GM23338 (cell line): ENCODE measurements at regions not wholly inside any gene's neighbourhood (a gene's known extent, or its start where the extent isn't known, plus 50 kb on each side); places are given as distances from the start of the nearest gene placed in this dataset.
A peak's percentile ranks its signal among the peaks of the same experiment; 100 is the strongest.

Source experiments
- ATAC-seq: fragments of 200-7000 bp; cut with Tn5 transposase; 3 replicates; pipeline ENCODE4 v1.9.1; 2020
- DNase-seq: peaks from one replicate; pipeline ENCODE4 v3.0.0-alpha.2; 2015; ENCODE audit warnings: low spot score
- H2AFZ ChIP-seq: fragments of 200-600 bp; sonication (generic); 2 replicates; pipeline ENCODE4 v1.8.0; 2016; ENCODE audit warnings: antibody characterized with exemption, mild to moderate bottlenecking, moderate library complexity
- H3F3A ChIP-seq: fragments of 200-600 bp; sonication (generic); replicated peaks from 2 replicates; pipeline ENCODE4 v1.8.0; 2017; ENCODE audit warnings: antibody characterized with exemption, mixed run types, low read depth
- H3K27ac ChIP-seq: fragments of 200-600 bp; sonication (generic); 2 replicates; pipeline ENCODE4 v1.6.1; 2016; ENCODE audit warnings: low read depth
- H3K27me3 ChIP-seq: fragments of 200-600 bp; sonication (generic); 2 replicates; pipeline ENCODE4 v1.8.0; 2016; ENCODE audit warnings: mild to moderate bottlenecking, mixed run types, moderate library complexity; ENCODE audit not compliant: insufficient read depth
- H3K36me3 ChIP-seq: fragments of 200-600 bp; sonication (generic); 2 replicates; pipeline ENCODE4 v1.8.0; 2016; ENCODE audit warnings: mild to moderate bottlenecking; ENCODE audit not compliant: insufficient read depth
- H3K4me1 ChIP-seq: fragments of 200-600 bp; sonication (generic); 2 replicates; pipeline ENCODE4 v1.8.0; 2016; ENCODE audit warnings: mild to moderate bottlenecking, moderate library complexity; ENCODE audit not compliant: insufficient read depth
- H3K4me2 ChIP-seq: fragments of 200-600 bp; sonication (generic); 2 replicates; pipeline ENCODE4 v1.7.1; 2017; ENCODE audit warnings: mixed run types
- H3K4me3 ChIP-seq: fragments of 200-600 bp; sonication (generic); 2 replicates; pipeline ENCODE4 v1.6.1; 2016; ENCODE audit warnings: mixed run types
- H3K79me2 ChIP-seq: fragments of 200-600 bp; sonication (generic); replicated peaks from 2 replicates; pipeline ENCODE4 v1.8.0; 2017; ENCODE audit warnings: mild to moderate bottlenecking; ENCODE audit not compliant: insufficient read depth
- H3K9me2 ChIP-seq: fragments of 200-600 bp; sonication (generic); 2 replicates; pipeline ENCODE4 v1.8.0; 2017; ENCODE audit not compliant: insufficient read depth
- H4K20me1 ChIP-seq: fragments of 200-600 bp; sonication (generic); replicated peaks from 2 replicates; pipeline ENCODE4 v1.8.0; 2017; ENCODE audit warnings: mild to moderate bottlenecking; ENCODE audit not compliant: insufficient read depth
- H3K27ac Mint-ChIP-seq: 2 replicates; pipeline ENCODE4 v1.8.0; 2020; ENCODE audit warnings: inconsistent platforms, mild to moderate bottlenecking, moderate library complexity, mixed read lengths
- H3K27me3 Mint-ChIP-seq: 3 replicates; pipeline ENCODE4 v1.8.0; 2022; ENCODE audit warnings: low read depth, mild to moderate bottlenecking, moderate library complexity, mixed read lengths, inconsistent platforms; ENCODE audit not compliant: insufficient read depth, poor library complexity
- H3K36me3 Mint-ChIP-seq: 3 replicates; pipeline ENCODE4 v1.8.0; 2021; ENCODE audit warnings: low read depth, mild to moderate bottlenecking, inconsistent platforms, moderate library complexity, mixed read lengths
- H3K4me1 Mint-ChIP-seq: 3 replicates; pipeline ENCODE4 v1.8.0; 2020; ENCODE audit warnings: mild to moderate bottlenecking, inconsistent platforms, mixed read lengths
- H3K4me3 Mint-ChIP-seq: 3 replicates; pipeline ENCODE4 v1.8.0; 2021; ENCODE audit warnings: moderate library complexity, mild to moderate bottlenecking, inconsistent platforms, mixed read lengths
- H3K9me3 Mint-ChIP-seq: 3 replicates; pipeline ENCODE4 v1.8.0; 2020; ENCODE audit warnings: moderate library complexity, mild to moderate bottlenecking, inconsistent platforms, mixed read lengths
- CREB1 ChIP-seq: fragments of 250-450 bp; sonication (Bioruptor Pico); IDR thresholded peaks from 2 replicates; pipeline ENCODE4 v1.5.0; 2020; ENCODE audit warnings: low read depth, mild to moderate bottlenecking, moderate library complexity
- CTCF ChIP-seq, 2 experiments: fragments of 200-600 bp in 1 of 2; sonication (generic) in 1 of 2; conservative IDR thresholded peaks; 2 replicates each; pipeline versions ENCODE4 v1.5.1 to v1.6.1; 2016 to 2017; ENCODE audit warnings: antibody characterized with exemption in 2 of 2, low read depth in 2 of 2, mild to moderate bottlenecking in 2 of 2, moderate library complexity in 1 of 2
- ETS1 ChIP-seq: IDR thresholded peaks from 2 replicates; pipeline ENCODE4 v1.6.1; 2016; ENCODE audit warnings: antibody characterized with exemption
- EZH2 ChIP-seq: fragments of 200-600 bp; sonication (generic); IDR thresholded peaks from one replicate; pipeline ENCODE4 v1.8.0; 2017; ENCODE audit warnings: antibody characterized with exemption, mild to moderate bottlenecking, low read depth; ENCODE audit not compliant: unreplicated experiment
- EZH2phosphoT487 ChIP-seq: fragments of 200-600 bp; sonication (generic); IDR thresholded peaks from one replicate; pipeline ENCODE4 v1.8.1; 2018; ENCODE audit warnings: antibody characterized with exemption; ENCODE audit not compliant: unreplicated experiment
- JUNB ChIP-seq: IDR thresholded peaks from one replicate; pipeline ENCODE4 v1.6.1; 2016; ENCODE audit warnings: antibody characterized with exemption; ENCODE audit not compliant: unreplicated experiment
- NANOG ChIP-seq: IDR thresholded peaks from 2 replicates; pipeline ENCODE4 v1.6.1; 2016; ENCODE audit warnings: antibody characterized with exemption, borderline replicate concordance
- POLR2AphosphoS5 ChIP-seq: IDR thresholded peaks from 2 replicates; pipeline ENCODE4 v1.6.1; 2016; ENCODE audit warnings: antibody characterized with exemption, low read depth
- REST ChIP-seq: IDR thresholded peaks from one replicate; pipeline ENCODE4 v1.6.1; 2018; ENCODE audit warnings: antibody characterized with exemption; ENCODE audit not compliant: unreplicated experiment
- STAT1 ChIP-seq: IDR thresholded peaks from one replicate; pipeline ENCODE4 v1.6.1; 2016; ENCODE audit warnings: antibody characterized with exemption; ENCODE audit not compliant: unreplicated experiment
- ZNF114 ChIP-seq: fragments of 250-450 bp; sonication (Bioruptor Pico); IDR thresholded peaks from 2 replicates; pipeline ENCODE4 v1.5.0; 2020; ENCODE audit warnings: mild to moderate bottlenecking, moderate library complexity
- ZNF331 ChIP-seq: fragments of 250-450 bp; sonication (Bioruptor Pico); IDR thresholded peaks from 2 replicates; pipeline ENCODE4 v1.5.0; 2020; ENCODE audit warnings: low read depth, mild to moderate bottlenecking, moderate library complexity
- ZNF462 ChIP-seq: fragments of 250-450 bp; sonication (Bioruptor Pico); IDR thresholded peaks from 2 replicates; pipeline ENCODE4 v1.5.0; 2020; ENCODE audit warnings: mild to moderate bottlenecking, moderate library complexity

GRCh38 chr10:4129866-4130477, 345.0 kb upstream of the KLF6 start:
- Mint-ChIP-seq H3K9me3 (peaks cover 7% of the 10 kb centered on the region; the same call in 2 of the 3 replicates), H3K27ac (no peak overlapping the region), H3K27me3 (peaks cover 2% of the 10 kb centered on the region), H3K4me1 (peaks cover 12% of the 10 kb centered on the region), H3K36me3 (peaks cover 6% of the 10 kb centered on the region; the same call in 2 of the 3 replicates), H3K4me3 (no peak overlapping the region)
- no peak for TF ChIP-seq NANOG
- TF ChIP-seq EZH2: no peak
- TF ChIP-seq ZNF331 (CRISPR knock-in tag): no peak
- no peak for TF ChIP-seq POLR2AphosphoS5
- TF ChIP-seq REST: no peak
- no peak for TF ChIP-seq CREB1 (CRISPR knock-in tag)
- TF ChIP-seq STAT1: no peak
- no peak for TF ChIP-seq CTCF (conservative IDR thresholded peaks at IDR 0.05; ENCODE audit: low read depth in 2 of 2)
- TF ChIP-seq ZNF114: no peak
- TF ChIP-seq ETS1: no peak
- TF ChIP-seq EZH2phosphoT487: no peak
- no peak for TF ChIP-seq JUNB
- TF ChIP-seq ZNF462 (CRISPR knock-in tag): no peak
- H3K79me2 ChIP-seq: no peaks in the 10 kb centered on the region
- no peaks in the 10 kb centered on the region; the same call in 1 of the 2 replicates for H3K36me3 ChIP-seq
- H4K20me1 ChIP-seq: no peaks in the 10 kb centered on the region
- ATAC-seq: no peak
- no peak for DNase-seq
- no peak overlapping the region for H3K27ac ChIP-seq
- no peak overlapping the region for H3K4me3 ChIP-seq
- H3K4me2 ChIP-seq: no peak overlapping the region
- H3K4me1 ChIP-seq: peaks cover 4% of the 10 kb centered on the region; the same call in 1 of the 2 replicates
- no peaks in the 10 kb centered on the region for H3F3A ChIP-seq
- peaks cover 7% of the 10 kb centered on the region; the same call in 1 of the 2 replicates for H3K9me2 ChIP-seq
- H2AFZ ChIP-seq: peak overlapping the region; percentile 81; the same call in 1 of the 2 replicates
- no peaks in the 10 kb centered on the region for H3K27me3 ChIP-seq
